ENCODE measurements at regions not wholly inside any gene's neighbourhood (a gene's known extent, or its start where the extent isn't known, plus 50 kb on each side); places are given as distances from the start of the nearest gene placed in this dataset.

GRCh38 chr1:59028048-59028447 lies 244.2 kb upstream of the JUN start:
- TF ChIP-seq, protein P1, sequence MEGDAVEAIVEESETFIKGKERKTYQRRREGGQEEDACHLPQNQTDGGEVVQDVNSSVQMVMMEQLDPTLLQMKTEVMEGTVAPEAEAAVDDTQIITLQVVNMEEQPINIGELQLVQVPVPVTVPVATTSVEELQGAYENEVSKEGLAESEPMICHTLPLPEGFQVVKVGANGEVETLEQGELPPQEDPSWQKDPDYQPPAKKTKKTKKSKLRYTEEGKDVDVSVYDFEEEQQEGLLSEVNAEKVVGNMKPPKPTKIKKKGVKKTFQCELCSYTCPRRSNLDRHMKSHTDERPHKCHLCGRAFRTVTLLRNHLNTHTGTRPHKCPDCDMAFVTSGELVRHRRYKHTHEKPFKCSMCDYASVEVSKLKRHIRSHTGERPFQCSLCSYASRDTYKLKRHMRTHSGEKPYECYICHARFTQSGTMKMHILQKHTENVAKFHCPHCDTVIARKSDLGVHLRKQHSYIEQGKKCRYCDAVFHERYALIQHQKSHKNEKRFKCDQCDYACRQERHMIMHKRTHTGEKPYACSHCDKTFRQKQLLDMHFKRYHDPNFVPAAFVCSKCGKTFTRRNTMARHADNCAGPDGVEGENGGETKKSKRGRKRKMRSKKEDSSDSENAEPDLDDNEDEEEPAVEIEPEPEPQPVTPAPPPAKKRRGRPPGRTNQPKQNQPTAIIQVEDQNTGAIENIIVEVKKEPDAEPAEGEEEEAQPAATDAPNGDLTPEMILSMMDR (IDR thresholded peaks at IDR 0.05; ENCODE audit: insufficient read depth, low read depth, low read length): no peak
- no peak for TF ChIP-seq EZH2 (IDR thresholded peaks at IDR 0.05; ENCODE audit: insufficient read depth, low read length)

Measured in astrocyte (in vitro differentiated cells and primary cell).